HepG2 (cell line): ENCODE measurements at regions not wholly inside any gene's neighbourhood (a gene's known extent, or its start where the extent isn't known, plus 50 kb on each side); places are given as distances from the start of the nearest gene placed in this dataset.

ENCODE experiments used
- ATAC-seq: fragments of 200-7000 bp; cut with Tn5 transposase; 3 replicates; pipeline ENCODE4 v1.9.1; 2020; ENCODE audit warnings: mild to moderate bottlenecking, moderate library complexity
- BruUV-seq: library from RNA; stranded (reverse); fragments of 400-500 nt; replicated peaks from 2 replicates; lab custom pipeline; 2021; lab: Mats Ljungman, UMichigan
- CTCF ChIA-PET: fragments of 300-600 bp; formaldehyde crosslinking; extraction: SDS; loops from one replicate; lab custom pipeline; 2021; ENCODE audit warnings: low total read pairs, inconsistent platforms, low intra/inter-chr PET ratio; lab: Yijun Ruan, JAX
- POLR2A ChIA-PET: fragments of 350-600 bp; sonication (Branson Sonifier 250); formaldehyde crosslinking; loops from one replicate; lab custom pipeline; 2020; ENCODE audit warnings: antibody characterized with exemption, inconsistent platforms; lab: Yijun Ruan, JAX
- DNase-seq: peaks from one replicate; pipeline ENCODE4 v3.0.0-alpha.2; 2015; ENCODE audit warnings: low spot score
- FAIRE-seq: peaks from 3 replicates; lab custom pipeline; 2011; peaks lifted over from hg19 to GRCh38; lab: Jason Lieb, UNC
- H2AFZ ChIP-seq: one replicate; pipeline ENCODE4 v1.6.1; 2011; ENCODE audit warnings: low read length, inconsistent platforms
- H3K27ac ChIP-seq: fragments of 300-600 bp; 3 replicates; pipeline ENCODE4 v1.8.0; 2011; ENCODE audit warnings: mixed run types, mild to moderate bottlenecking, mixed read lengths, low read length, inconsistent platforms; ENCODE audit not compliant: insufficient read depth; ENCODE audit errors: extremely low read length
- H3K27me3 ChIP-seq, 2 experiments: fragments of 200-600 bp in 1 of 2; 2 replicates in 1 of 2; 3 replicates in 1 of 2; pipeline versions ENCODE4 v1.6.0 to v1.8.0; 2011; ENCODE audit warnings: low read length in 2 of 2, mild to moderate bottlenecking in 2 of 2, moderate library complexity in 2 of 2, inconsistent platforms in 1 of 2; ENCODE audit not compliant: insufficient read depth in 2 of 2, control insufficient read depth in 1 of 2
- H3K36me3 ChIP-seq, 2 experiments: fragments of 200-600 bp in 1 of 2; replicated peaks in 1 of 2; 2 replicates in 1 of 2; 3 replicates in 1 of 2; pipeline versions ENCODE4 v1.5.1 to v1.8.0; 2011; ENCODE audit warnings: low read length in 2 of 2, inconsistent platforms in 1 of 2; ENCODE audit not compliant: insufficient read depth in 2 of 2, control insufficient read depth in 1 of 2
- H3K4me1 ChIP-seq: 2 replicates; pipeline ENCODE4 v1.5.1; 2012; ENCODE audit warnings: low read length, inconsistent platforms; ENCODE audit not compliant: insufficient read depth
- H3K4me2 ChIP-seq: 2 replicates; pipeline ENCODE4 v1.6.0; 2011; ENCODE audit warnings: low read depth, low read length, inconsistent platforms
- H3K4me3 ChIP-seq, 3 experiments: fragments of 200-600 bp in 1 of 3; sonication (generic), shearing (Covaris generic) in 1 of 3; replicated peaks in 1 of 3; 2 replicates each; pipeline ENCODE4 v1.5.1; 2011 to 2016; ENCODE audit warnings: low read length in 3 of 3, inconsistent platforms in 2 of 3, low read depth in 2 of 3, mild to moderate bottlenecking in 2 of 3, control low read depth in 1 of 3, mixed read lengths in 1 of 3; ENCODE audit not compliant: insufficient read depth in 1 of 3
- H3K79me2 ChIP-seq: one replicate; pipeline ENCODE4 v1.6.1; 2011; ENCODE audit warnings: low read length, inconsistent platforms; ENCODE audit not compliant: insufficient read depth
- H3K9ac ChIP-seq: 2 replicates; pipeline ENCODE4 v1.6.0; 2011; ENCODE audit warnings: mild to moderate bottlenecking, low read depth, low read length, inconsistent platforms; ENCODE audit not compliant: insufficient read depth
- H3K9me3 ChIP-seq: 2 replicates; pipeline ENCODE4 v1.5.1; 2012; ENCODE audit warnings: mild to moderate bottlenecking, low read length
- H4K20me1 ChIP-seq: 2 replicates; pipeline ENCODE4 v1.6.0; 2011; ENCODE audit warnings: inconsistent platforms, mild to moderate bottlenecking, low read length, moderate library complexity; ENCODE audit not compliant: insufficient read depth
- NR2F6 ChIP-seq, 2 experiments: IDR thresholded peaks; 2 replicates each; pipeline ENCODE4 v1.6.1; 2016; ENCODE audit warnings: antibody characterized with exemption in 1 of 2, mild to moderate bottlenecking in 1 of 2
- SUZ12 ChIP-seq: fragments of 150-350 bp; IDR thresholded peaks from 2 replicates; pipeline ENCODE4 v1.6.1; 2014; ENCODE audit warnings: low read depth, low read length
- THAP11 ChIP-seq: IDR thresholded peaks from 2 replicates; pipeline ENCODE4 v1.6.1; 2016; ENCODE audit warnings: missing biosample characterization, missing genetic modification reagents
- ZNF121 ChIP-seq: sonication (generic); formaldehyde crosslinking; IDR thresholded peaks from 2 replicates; pipeline ENCODE4 v1.5.0; 2020; ENCODE audit warnings: mild to moderate bottlenecking, missing genetic modification reagents
- ZNF431 ChIP-seq: sonication (generic); formaldehyde crosslinking; IDR thresholded peaks from 2 replicates; pipeline ENCODE4 v1.9.0; 2022; ENCODE audit warnings: missing genetic modification reagents, low read depth, mild to moderate bottlenecking, borderline replicate concordance
- ZNF446 ChIP-seq: sonication (generic); formaldehyde crosslinking; IDR thresholded peaks from 2 replicates; pipeline ENCODE4 v1.5.0; 2020; ENCODE audit warnings: mild to moderate bottlenecking, missing genetic modification reagents
- ZNF543 ChIP-seq: sonication (generic); formaldehyde crosslinking; IDR thresholded peaks from 2 replicates; pipeline ENCODE4 v1.4.0; 2020; ENCODE audit warnings: mild to moderate bottlenecking, missing genetic modification reagents
- ZNF781 ChIP-seq: sonication (generic); formaldehyde crosslinking; IDR thresholded peaks from 2 replicates; pipeline ENCODE4 v1.5.1; 2020; ENCODE audit warnings: borderline replicate concordance, mild to moderate bottlenecking, missing genetic modification reagents; ENCODE audit errors: not compliant biosample characterization
- WGBS: methylation state at CpG from one replicate; pipeline ENCODE4 v1.1.6; 2017; ENCODE audit warnings: low lambda C conversion rate; 5-methylcytosine and 5-hydroxymethylcytosine counted together
- in situ Hi-C: cut with HindIII; loops from 2 replicates; pipeline ENCODE4 v1.10.0; 2017; ENCODE audit warnings: low pct_unique_long_range_greater_than_20kb; ENCODE audit not compliant: extremely low pct_ligation_motif_present
- intact Hi-C: fragments of 100-400 bp; cut with micrococcal nuclease; formaldehyde crosslinking; loops from one replicate; pipeline ENCODE4 v1.10.0; 2022; ENCODE audit not compliant: unreplicated experiment
- TF ChIP-seq, protein P1 (sequence below): IDR thresholded peaks from 2 replicates; pipeline ENCODE4 v1.6.1; 2016; ENCODE audit warnings: low read depth, borderline replicate concordance
- TF ChIP-seq, protein P2 (sequence below): sonication (generic); formaldehyde crosslinking; IDR thresholded peaks from 2 replicates; pipeline ENCODE4 v1.4.0; 2020; ENCODE audit warnings: missing genetic modification reagents, borderline replicate concordance
- TF ChIP-seq, protein P3 (sequence below): sonication (generic); formaldehyde crosslinking; conservative IDR thresholded peaks from 2 replicates; pipeline ENCODE4 v1.4.0; 2020; ENCODE audit warnings: missing genetic modification reagents
- TF ChIP-seq, protein P4 (sequence below): sonication (generic); formaldehyde crosslinking; IDR thresholded peaks from 2 replicates; pipeline ENCODE4 v1.4.0; 2020; ENCODE audit warnings: missing genetic modification reagents, mild to moderate bottlenecking, borderline replicate concordance
- TF ChIP-seq, protein P5 (sequence below): sonication (generic); formaldehyde crosslinking; IDR thresholded peaks from 2 replicates; pipeline ENCODE4 v1.4.0; 2020; ENCODE audit warnings: missing genetic modification reagents, mild to moderate bottlenecking, borderline replicate concordance
- TF ChIP-seq, protein P6 (sequence below): sonication (generic); formaldehyde crosslinking; IDR thresholded peaks from 2 replicates; pipeline ENCODE4 v1.4.0; 2020; ENCODE audit warnings: missing genetic modification reagents

DNA sequence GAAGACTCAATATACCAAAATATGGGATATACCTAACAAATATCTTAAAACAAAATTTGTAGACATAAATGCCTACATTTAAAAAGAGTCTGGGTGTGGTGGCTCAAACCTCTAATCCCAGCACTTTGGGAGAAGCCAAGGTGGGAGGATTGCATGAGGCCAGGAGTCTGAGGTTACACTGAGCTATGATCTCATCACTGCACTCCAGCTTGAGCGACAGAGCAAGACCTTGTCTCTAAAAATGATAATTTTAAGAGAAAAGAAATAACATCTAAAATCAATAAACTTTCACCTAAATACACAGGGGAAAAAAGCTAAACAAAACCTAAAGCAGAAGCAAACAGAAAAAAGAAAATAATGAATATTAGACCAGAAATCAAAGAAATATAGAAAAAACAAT, 102.7 kb upstream of the PBX1 start:
- Histone ChIP-seq H3K4me1 (no peaks in the 10 kb centered on the region), H3K27me3 (no peaks in the 10 kb centered on the region), H3K36me3 (no peaks in the 10 kb centered on the region), H3K9ac (no peak overlapping the region), H3K4me2 (no peak overlapping the region), H2AFZ (no peak overlapping the region), H3K79me2 (no peaks in the 10 kb centered on the region), H3K9me3 (peaks cover 37% of the 10 kb centered on the region), H4K20me1 (no peaks in the 10 kb centered on the region), H3K4me3 (no peak overlapping the region), H3K27ac (no peak overlapping the region)
- TF ChIP-seq ZNF543 (CRISPR knock-in tag), result no peak
- TF ChIP-seq NR2F6 (IDR thresholded peaks at IDR 0.05), result no peak
- TF ChIP-seq NR2F6 (CRISPR knock-in tag; IDR thresholded peaks at IDR 0.05), result no peak
- TF ChIP-seq, protein P1, sequence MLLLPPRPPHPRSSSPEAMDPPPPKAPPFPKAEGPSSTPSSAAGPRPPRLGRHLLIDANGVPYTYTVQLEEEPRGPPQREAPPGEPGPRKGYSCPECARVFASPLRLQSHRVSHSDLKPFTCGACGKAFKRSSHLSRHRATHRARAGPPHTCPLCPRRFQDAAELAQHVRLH, result no peak
- TF ChIP-seq, protein P2, sequence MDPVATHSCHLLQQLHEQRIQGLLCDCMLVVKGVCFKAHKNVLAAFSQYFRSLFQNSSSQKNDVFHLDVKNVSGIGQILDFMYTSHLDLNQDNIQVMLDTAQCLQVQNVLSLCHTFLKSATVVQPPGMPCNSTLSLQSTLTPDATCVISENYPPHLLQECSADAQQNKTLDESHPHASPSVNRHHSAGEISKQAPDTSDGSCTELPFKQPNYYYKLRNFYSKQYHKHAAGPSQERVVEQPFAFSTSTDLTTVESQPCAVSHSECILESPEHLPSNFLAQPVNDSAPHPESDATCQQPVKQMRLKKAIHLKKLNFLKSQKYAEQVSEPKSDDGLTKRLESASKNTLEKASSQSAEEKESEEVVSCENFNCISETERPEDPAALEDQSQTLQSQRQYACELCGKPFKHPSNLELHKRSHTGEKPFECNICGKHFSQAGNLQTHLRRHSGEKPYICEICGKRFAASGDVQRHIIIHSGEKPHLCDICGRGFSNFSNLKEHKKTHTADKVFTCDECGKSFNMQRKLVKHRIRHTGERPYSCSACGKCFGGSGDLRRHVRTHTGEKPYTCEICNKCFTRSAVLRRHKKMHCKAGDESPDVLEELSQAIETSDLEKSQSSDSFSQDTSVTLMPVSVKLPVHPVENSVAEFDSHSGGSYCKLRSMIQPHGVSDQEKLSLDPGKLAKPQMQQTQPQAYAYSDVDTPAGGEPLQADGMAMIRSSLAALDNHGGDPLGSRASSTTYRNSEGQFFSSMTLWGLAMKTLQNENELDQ (CRISPR knock-in tag), result no peak
- no peak for TF ChIP-seq ZNF781 (CRISPR knock-in tag)
- no peak for TF ChIP-seq THAP11 (CRISPR knock-in tag)
- no peak for TF ChIP-seq ZNF431 (CRISPR knock-in tag)
- TF ChIP-seq, protein P3, sequence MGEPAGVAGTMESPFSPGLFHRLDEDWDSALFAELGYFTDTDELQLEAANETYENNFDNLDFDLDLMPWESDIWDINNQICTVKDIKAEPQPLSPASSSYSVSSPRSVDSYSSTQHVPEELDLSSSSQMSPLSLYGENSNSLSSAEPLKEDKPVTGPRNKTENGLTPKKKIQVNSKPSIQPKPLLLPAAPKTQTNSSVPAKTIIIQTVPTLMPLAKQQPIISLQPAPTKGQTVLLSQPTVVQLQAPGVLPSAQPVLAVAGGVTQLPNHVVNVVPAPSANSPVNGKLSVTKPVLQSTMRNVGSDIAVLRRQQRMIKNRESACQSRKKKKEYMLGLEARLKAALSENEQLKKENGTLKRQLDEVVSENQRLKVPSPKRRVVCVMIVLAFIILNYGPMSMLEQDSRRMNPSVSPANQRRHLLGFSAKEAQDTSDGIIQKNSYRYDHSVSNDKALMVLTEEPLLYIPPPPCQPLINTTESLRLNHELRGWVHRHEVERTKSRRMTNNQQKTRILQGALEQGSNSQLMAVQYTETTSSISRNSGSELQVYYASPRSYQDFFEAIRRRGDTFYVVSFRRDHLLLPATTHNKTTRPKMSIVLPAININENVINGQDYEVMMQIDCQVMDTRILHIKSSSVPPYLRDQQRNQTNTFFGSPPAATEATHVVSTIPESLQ (CRISPR knock-in tag), result no peak
- no peak for TF ChIP-seq ZNF446 (CRISPR knock-in tag)
- TF ChIP-seq, protein P4, sequence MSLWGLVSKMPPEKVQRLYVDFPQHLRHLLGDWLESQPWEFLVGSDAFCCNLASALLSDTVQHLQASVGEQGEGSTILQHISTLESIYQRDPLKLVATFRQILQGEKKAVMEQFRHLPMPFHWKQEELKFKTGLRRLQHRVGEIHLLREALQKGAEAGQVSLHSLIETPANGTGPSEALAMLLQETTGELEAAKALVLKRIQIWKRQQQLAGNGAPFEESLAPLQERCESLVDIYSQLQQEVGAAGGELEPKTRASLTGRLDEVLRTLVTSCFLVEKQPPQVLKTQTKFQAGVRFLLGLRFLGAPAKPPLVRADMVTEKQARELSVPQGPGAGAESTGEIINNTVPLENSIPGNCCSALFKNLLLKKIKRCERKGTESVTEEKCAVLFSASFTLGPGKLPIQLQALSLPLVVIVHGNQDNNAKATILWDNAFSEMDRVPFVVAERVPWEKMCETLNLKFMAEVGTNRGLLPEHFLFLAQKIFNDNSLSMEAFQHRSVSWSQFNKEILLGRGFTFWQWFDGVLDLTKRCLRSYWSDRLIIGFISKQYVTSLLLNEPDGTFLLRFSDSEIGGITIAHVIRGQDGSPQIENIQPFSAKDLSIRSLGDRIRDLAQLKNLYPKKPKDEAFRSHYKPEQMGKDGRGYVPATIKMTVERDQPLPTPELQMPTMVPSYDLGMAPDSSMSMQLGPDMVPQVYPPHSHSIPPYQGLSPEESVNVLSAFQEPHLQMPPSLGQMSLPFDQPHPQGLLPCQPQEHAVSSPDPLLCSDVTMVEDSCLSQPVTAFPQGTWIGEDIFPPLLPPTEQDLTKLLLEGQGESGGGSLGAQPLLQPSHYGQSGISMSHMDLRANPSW (CRISPR knock-in tag), result no peak
- TF ChIP-seq, protein P5, sequence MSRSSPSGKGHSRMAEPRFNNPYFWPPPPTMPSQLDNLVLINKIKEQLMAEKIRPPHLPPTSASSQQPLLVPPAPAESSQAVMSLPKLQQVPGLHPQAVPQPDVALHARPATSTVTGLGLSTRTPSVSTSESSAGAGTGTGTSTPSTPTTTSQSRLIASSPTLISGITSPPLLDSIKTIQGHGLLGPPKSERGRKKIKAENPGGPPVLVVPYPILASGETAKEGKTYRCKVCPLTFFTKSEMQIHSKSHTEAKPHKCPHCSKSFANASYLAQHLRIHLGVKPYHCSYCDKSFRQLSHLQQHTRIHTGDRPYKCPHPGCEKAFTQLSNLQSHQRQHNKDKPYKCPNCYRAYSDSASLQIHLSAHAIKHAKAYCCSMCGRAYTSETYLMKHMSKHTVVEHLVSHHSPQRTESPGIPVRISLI, result no peak
- no peak for TF ChIP-seq ZNF121 (CRISPR knock-in tag)
- TF ChIP-seq SUZ12, result no peak
- TF ChIP-seq, protein P6, sequence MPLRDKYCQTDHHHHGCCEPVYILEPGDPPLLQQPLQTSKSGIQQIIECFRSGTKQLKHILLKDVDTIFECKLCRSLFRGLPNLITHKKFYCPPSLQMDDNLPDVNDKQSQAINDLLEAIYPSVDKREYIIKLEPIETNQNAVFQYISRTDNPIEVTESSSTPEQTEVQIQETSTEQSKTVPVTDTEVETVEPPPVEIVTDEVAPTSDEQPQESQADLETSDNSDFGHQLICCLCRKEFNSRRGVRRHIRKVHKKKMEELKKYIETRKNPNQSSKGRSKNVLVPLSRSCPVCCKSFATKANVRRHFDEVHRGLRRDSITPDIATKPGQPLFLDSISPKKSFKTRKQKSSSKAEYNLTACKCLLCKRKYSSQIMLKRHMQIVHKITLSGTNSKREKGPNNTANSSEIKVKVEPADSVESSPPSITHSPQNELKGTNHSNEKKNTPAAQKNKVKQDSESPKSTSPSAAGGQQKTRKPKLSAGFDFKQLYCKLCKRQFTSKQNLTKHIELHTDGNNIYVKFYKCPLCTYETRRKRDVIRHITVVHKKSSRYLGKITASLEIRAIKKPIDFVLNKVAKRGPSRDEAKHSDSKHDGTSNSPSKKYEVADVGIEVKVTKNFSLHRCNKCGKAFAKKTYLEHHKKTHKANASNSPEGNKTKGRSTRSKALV (CRISPR knock-in tag), result no peak
- FAIRE-seq, result no peak
- WGBS, result 0% methylated on average over 1 of the region's 1 CpG
- in situ Hi-C loops (no loop called here), intact Hi-C loops (no loop called here)
- ChIA-PET POLR2A (no interaction called here), CTCF (no interaction called here)
- ATAC-seq, result no peak
- no TSS peak for BruUV-seq
- DNase-seq, result no peak
